GM19438 (cell line): ENCODE measurements at regions not wholly inside any gene's neighbourhood (a gene's known extent, or its start where the extent isn't known, plus 50 kb on each side); places are given as distances from the start of the nearest gene placed in this dataset.
"Not testable (repeated sequence)": the region's sequence is repeated elsewhere in the genome, so short reads cannot be mapped to it uniquely, and the experiment has no call there.

Source experiments
- ATAC-seq: cut with Tn5 transposase; IDR thresholded peaks from one replicate; pipeline ENCODE4 v1.9.1; 2021; ENCODE audit warnings: low read depth; ENCODE audit not compliant: unreplicated experiment

DNA sequence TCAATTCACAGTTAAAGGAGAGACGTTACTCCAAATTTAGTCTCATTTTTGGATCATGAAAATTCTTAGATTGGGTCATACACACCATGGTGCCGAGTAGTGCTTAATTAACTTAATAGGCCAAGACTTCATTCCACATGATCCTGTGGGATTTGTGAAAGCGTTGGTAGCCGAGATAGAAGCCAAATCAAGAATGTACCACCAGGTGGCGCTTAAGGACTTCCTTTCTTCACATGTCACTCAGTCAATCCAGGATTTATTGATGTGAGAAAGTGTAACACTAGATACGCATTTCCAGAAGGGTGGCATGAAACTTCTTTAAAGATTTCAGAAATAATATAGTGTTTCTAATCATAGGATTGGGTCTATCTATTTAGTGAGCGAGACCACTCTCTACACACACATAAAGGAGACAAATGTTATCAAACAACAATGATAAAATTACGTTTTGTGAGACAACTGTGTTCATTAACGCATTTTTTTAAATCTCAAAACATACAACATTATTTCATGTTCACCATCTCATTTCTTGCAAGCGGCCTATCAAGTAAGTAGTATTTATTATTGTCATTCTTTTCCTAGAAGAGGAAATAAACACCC lies 436.1 kb downstream of the CHL1 start:
- ATAC-seq = peak; percentile 74

DNA sequence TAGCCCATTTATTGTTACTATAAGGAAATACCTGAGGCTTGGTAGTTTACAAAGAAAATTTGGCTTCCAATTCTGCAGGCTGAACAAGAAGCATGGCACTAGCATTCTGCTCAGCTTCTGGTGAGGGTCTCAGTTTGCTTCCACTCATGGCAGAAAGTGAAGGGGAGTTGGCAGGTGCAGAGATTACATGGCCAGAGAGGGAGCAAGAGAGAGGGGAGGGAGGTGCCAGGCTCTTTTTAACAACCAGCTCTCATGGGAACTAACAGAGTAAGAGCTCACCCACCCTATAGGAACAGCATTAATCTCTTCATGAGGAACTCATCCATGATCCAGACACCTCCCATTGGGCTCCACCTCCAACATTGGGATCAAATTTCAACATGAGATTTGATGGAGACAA lies 437.9 kb downstream of the CHL1 start:
- no peak for ATAC-seq

DNA sequence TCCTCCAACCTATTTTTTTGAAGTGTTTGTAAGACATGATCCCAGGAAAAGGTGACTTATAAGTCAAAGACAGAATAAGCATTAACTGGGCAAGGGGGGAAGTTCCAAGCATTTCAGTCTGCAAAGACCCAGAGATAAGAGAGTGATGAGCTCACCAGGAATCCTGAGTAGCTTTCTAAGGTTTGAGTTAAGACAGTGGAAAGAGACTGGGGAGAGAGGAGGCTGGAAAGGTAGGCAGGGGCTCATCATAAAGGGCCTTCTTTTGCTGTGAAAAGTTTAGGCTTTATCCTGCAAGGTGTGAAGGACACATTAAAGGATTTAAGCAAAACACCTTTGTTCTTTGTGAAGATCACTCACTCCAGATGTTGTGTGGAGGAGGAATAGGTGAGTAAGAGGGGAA lies 438.8 kb downstream of the CHL1 start:
- no peak for ATAC-seq

DNA sequence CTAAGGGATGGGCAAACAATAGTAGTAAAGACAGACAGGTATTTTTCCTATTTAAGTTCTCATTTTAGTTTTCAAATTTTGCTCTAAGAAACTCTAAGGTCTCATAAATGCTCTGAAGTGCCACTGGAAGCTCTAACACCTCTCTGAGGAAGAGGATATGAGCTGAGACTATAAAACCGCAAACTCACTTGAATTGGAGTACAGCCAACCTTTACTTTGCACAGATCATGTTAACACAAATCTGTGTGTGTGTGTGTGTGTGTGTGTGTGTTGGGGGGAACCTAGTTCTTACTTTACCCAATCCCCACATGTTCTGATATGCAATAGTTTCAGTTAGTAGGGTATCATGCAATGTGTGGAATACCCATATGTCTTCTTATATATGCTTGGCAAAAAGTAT lies 446.8 kb downstream of the CHL1 start:
- ATAC-seq = no peak

GRCh38 chr3:655824-656223 lies 437.0 kb upstream of the CNTN6 start:
- ATAC-seq = no peak

DNA sequence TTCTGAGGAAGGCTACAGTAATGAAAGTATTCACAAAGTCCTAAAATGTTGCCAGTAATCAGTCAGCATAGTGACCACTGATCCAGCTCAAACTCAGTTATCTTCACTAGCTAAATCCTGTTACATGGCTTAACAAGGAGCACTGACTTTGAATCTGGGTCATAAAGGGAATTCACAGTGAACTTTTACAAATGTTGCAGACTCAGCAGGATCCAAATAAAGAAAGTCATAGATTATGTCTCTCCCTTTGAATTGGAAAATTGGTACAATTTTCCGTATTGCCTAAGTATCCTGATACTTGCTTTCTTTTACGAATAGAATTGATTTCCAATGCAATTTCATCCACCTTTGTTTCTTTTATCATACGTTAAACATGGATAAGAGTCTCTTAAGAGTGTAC lies 431.5 kb upstream of the CNTN6 start:
- ATAC-seq = no peak

DNA sequence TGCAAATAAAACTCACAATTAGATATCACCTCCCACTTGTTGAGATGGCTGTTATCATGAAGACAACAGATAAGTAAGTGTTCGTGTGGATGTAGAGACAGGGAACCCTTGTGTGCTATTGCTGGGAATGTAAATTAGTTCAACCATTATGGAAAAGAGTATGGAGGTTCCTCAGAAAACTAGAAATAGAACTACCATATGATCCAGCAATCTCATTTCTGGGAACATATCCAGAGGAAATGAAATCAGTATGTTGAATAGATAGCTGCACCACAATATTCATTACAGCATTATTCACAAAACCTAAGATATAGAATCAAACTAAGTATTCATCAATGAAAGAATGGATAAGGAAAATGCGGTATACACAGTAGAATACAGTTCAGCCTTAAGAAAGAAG lies 418.7 kb upstream of the CNTN6 start:
- no peak for ATAC-seq

- ATAC-seq = no peak
Observed at GRCh38 chr3:675846-676245, 417.0 kb upstream of the CNTN6 start.

DNA sequence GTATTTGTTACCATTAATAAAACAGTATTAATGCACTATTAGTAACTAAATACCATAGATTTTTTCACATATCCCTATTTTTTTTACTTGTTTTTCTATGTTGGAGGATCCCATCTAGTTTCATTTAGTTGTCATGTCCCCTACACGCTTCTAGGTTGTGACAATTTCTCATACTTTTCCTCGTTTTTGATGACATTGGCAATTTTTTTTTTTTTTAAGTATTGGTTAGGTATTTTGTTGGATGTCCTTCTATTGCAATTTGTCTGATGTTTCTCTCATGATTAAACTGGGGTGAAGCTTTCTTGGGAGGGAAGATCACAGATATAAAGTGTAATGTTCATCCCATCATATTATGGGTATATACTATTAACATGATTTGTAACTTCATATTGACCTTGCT lies 409.1 kb upstream of the CNTN6 start:
- ATAC-seq = no peak

- ATAC-seq = no peak
Observed at GRCh38 chr3:690770-691169, 402.1 kb upstream of the CNTN6 start.

- no peak for ATAC-seq
Observed at GRCh38 chr3:700514-700913, 392.3 kb upstream of the CNTN6 start.

GRCh38 chr3:707041-707440 lies 385.8 kb upstream of the CNTN6 start:
- ATAC-seq = no peak

DNA sequence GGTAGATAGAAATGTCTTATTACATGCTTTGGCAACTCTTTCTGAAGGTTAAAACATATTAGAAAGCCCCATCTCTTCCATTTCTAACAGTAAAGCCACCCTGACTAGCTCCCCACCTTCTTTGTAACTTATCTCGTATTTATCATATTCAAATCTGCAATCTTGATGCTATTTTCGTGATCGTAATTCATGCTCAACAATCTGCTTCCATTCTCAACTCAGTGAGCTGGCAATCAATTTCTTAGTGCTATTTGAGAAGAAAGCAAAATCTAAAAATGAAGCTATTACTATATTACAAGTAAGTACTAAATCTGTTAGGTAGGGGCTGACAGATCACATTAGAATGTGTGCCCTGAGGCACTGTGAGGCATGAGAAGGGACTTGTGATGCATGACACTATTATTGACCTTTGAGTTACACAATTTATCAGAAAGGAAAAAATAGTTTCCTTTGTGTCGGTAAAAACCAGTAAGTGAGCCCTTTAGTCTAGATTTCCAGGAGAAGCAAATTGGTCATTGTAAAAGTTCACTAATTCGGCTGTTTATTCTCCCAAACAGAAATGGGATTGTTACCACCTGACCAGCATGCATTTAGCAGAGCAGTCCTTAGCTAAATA lies 379.7 kb upstream of the CNTN6 start:
- no peak for ATAC-seq

DNA sequence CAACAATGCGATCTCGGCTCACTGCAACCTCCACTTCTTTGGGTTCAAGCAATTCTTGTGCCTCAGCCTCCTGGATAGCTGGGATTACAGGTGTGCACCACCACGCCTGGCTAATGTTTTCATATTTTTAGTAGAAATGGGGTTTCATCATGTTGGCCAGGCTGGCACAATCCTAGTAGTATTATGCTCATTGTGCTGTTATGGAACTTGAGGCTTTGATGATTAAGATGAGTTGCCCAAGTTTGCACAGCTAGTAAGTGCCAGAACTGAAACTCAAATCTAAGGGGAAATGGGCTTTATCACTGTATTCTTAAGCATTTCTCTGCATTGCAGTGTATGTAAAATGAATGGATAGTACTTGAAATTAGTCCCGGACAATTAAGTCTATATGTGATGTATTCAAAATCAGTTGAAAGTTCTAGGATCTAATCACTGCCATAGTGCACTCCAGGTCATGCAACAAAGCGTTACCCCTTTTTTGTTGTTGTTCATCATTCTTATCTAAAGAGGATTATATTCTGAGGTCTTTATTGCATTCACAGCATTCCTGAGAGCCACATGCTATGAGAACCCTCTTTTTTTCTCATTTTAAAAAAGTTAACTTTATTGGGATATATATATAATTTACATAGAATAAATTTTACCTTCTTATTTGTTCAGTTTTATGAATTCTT lies 378.7 kb upstream of the CNTN6 start:
- no peak for ATAC-seq

DNA sequence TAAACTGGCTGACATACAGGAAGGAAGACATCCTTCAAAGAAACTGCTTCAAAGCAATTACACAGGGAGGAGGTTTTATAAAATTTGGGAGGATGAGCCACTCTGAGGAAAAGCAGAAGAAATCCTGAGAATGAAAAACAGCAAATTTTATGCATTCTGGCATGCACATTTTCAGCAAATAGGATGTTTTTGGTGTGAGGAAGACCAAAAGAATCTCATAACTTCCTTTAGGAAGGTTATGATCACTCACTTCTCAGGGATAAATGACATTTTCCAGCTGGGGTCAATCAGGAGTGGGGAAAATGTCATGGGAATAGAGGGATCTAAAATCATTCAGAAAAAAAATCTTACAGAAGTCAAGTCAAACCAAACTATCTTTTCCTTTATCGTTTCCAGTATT lies 371.7 kb upstream of the CNTN6 start:
- ATAC-seq = no peak

DNA sequence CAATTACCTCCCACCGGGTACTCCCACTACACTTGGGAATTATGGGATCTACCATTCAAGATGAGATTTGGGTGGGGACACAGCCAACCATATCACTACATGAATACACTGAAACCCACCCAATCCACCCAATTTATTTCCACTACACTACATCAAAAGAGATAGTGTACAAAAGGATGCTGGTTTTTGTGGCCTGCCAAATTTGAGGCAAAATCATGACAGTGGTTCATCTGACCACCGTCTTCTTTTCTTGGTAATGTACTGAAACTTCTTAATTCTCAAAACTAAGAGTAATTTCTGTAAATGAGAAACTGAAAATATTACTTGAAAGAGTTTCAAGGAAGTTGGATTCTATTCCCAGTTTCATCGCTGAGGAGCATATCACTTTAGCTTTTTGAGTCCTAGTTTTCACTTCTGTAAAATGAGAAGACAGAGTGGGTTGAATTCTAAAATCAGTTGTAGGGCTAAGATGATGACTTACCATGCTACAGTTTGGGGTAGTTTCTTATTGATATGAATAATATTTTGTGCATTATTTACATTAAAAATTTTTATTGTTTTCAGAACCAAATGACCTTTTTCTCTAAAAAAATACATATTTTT lies 360.4 kb upstream of the CNTN6 start:
- ATAC-seq = no peak

GRCh38 chr3:733313-733712 lies 359.5 kb upstream of the CNTN6 start:
- no peak for ATAC-seq

DNA sequence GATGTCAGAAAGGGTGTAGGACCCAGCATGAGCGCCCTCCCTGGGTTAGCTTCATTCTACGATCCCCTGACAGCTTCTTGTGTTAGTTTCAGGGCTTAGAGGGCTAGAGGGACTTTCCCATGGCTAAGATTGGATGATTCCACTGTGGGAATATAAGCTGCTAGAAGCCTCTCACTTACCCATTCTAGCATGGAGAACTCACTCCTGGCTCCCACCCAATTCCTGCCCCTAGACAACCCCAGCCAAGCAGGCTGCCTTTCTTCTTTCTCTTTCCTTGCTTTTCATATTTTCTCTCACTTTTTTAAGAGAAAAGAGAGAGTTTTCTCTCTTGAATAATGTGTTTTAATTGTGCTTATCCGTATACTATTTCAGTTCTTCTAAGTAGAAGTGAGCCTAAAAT lies 335.1 kb upstream of the CNTN6 start:
- no peak for ATAC-seq

- ATAC-seq = no peak
Observed at GRCh38 chr3:759106-759505, 333.7 kb upstream of the CNTN6 start.

GRCh38 chr3:773433-773832 lies 319.4 kb upstream of the CNTN6 start:
- ATAC-seq = not testable (repeated sequence)

GRCh38 chr3:775178-775880 lies 317.5 kb upstream of the CNTN6 start:
- ATAC-seq = no peak
